OCI-LY3 (cell line): ENCODE measurements at regions not wholly inside any gene's neighbourhood (a gene's known extent, or its start where the extent isn't known, plus 50 kb on each side); places are given as distances from the start of the nearest gene placed in this dataset.

Source experiments
- EZH2phosphoT487 ChIP-seq: fragments of 200-600 bp; shearing (Covaris generic); IDR thresholded peaks from 2 replicates; pipeline ENCODE4 v1.6.1; 2018; ENCODE audit warnings: antibody characterized with exemption, mixed run types, low read depth
- TF ChIP-seq, protein P1 (sequence below): fragments of 200-600, 300-600 bp; sonication (generic); IDR thresholded peaks from 2 replicates; pipeline ENCODE4 v1.5.1; 2014; ENCODE audit warnings: antibody characterized with exemption, low read length, low read depth

DNA sequence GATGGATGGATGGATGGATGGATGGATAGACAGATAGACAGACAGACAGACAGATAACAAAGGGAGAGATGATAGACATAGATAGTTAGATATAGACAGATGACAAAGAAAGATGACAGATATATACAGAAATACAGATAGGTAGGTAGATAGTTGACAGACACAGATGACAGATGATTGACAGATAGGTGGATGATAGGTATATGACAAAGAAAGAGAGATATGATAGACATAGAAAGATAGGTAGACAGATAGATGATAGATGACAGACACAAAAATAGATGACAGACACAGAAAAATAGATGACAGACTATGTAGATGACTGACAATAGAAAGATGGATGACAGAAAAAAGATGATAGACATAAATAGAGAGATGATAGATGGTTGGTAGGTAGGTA is 200.0 kb upstream of the TAS2R1 start:
- TF ChIP-seq, protein P1, sequence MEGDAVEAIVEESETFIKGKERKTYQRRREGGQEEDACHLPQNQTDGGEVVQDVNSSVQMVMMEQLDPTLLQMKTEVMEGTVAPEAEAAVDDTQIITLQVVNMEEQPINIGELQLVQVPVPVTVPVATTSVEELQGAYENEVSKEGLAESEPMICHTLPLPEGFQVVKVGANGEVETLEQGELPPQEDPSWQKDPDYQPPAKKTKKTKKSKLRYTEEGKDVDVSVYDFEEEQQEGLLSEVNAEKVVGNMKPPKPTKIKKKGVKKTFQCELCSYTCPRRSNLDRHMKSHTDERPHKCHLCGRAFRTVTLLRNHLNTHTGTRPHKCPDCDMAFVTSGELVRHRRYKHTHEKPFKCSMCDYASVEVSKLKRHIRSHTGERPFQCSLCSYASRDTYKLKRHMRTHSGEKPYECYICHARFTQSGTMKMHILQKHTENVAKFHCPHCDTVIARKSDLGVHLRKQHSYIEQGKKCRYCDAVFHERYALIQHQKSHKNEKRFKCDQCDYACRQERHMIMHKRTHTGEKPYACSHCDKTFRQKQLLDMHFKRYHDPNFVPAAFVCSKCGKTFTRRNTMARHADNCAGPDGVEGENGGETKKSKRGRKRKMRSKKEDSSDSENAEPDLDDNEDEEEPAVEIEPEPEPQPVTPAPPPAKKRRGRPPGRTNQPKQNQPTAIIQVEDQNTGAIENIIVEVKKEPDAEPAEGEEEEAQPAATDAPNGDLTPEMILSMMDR, result no peak
- no peak for TF ChIP-seq EZH2phosphoT487
